RPMI8226 (cell line): ENCODE measurements at regions not wholly inside any gene's neighbourhood (a gene's known extent, or its start where the extent isn't known, plus 50 kb on each side); places are given as distances from the start of the nearest gene placed in this dataset.

ENCODE experiments used
- DNase-seq: peaks from one replicate; pipeline ENCODE4 v3.0.0-alpha.2; 2015

GRCh38 chr12:68452078-68452715, 120.0 kb upstream of the MDM1 start:
- DNase-seq = no peak

GRCh38 chr12:68453278-68453677, 121.1 kb upstream of the MDM1 start:
- no peak for DNase-seq

DNA sequence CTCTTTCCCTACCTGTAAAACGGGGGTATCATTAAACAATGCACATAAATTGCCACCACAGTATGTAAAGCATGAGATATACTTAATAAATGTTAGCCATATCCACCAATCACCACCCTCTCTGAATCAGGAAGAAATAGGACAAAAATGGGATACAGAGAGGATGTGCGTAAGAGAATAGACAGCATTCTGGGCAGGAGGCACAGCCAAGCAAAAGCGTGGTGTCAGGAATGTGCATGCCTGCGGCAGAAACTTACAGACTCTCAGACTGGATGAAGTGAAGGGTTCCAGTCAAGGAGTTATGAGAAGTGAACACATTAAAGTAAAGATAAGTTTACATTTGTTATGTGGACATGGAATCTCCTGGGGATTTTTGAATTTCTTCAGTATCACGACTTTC, 121.7 kb upstream of the MDM1 start:
- DNase-seq = no peak

DNA sequence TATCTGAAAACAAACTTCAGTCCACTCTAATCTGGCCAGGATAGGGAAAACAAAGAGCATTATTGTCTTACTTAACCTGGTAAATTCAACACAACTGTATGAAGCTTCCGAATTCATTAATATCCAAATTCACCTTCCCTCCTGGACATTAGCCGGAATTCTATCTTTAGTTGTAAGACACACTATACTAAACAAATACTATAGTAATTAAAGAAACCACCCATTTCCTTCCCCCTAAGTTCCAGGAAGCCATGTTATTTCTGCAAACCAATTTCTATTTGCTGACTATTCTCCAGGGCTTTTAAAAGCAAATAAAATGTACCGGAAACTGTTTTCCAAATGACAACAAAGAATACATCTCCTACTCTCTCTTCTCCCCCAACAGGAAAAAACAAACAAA, 122.7 kb upstream of the MDM1 start:
- DNase-seq = no peak

GRCh38 chr12:68455691-68456345, 123.7 kb upstream of the MDM1 start:
- DNase-seq = no peak

GRCh38 chr12:68458866-68459265, 126.7 kb upstream of the MDM1 start:
- no peak for DNase-seq

DNA sequence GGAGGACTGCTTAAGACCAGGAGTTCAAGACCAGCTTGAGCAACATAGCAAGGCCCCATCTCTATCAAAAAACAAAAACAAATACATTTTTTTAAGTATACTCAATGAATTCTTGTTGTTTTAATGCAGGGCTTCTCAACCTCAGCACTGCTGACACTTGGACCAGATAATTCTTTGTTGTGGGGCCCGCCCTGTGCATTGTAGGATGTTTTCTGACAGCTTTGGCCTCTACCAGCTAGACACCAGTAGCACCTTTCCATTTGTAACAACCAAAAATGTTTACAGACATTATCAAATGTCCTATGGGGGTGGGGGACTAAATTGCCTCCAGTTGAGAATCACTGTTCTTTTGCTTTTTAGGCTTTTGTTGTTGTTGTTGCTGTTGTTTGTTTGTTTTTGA, 128.1 kb upstream of the MDM1 start:
- no peak for DNase-seq

DNA sequence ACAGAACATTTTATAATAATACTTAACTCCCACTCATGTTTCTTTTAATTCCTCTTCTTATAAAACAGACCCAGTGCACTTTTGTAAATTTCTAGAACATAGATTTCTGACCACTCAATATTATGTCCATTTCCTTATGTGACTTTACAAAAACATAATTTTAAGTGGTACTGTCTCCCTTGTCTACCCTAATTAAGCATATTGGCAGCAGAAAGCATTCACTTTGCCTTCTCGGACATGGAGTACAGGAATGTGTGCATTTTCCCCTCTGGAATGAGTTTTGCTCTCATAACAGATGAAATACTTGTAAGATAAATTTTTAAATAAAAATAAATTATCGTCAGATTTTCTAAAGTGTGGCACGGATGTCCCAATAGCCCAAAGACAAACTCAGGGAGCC, 129.5 kb upstream of the MDM1 start:
- no peak for DNase-seq

GRCh38 chr12:68462803-68463202, 130.6 kb upstream of the MDM1 start:
- no peak for DNase-seq

- DNase-seq = no peak
Observed at GRCh38 chr12:68465227-68465626, 133.1 kb upstream of the MDM1 start.

DNA sequence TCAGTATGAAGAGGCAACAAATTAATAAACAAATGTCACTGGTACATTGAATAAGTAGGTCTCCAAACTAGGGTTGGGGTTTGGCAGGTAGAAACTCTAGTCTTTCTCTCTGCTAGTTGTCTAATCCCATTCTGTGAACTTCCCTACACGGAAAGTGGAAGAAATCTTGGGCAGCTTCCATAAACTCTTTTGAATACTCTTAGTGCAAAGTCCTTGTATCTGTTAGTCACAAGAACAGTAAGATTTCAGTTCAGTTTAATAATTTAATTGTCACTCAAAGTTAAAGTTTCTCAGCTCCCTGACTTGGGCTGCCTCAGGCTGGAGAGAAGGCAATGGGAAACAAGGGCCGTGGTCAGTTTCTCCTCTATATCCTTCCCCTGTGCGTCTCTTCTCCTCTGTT, 135.4 kb upstream of the MDM1 start:
- no peak for DNase-seq

DNA sequence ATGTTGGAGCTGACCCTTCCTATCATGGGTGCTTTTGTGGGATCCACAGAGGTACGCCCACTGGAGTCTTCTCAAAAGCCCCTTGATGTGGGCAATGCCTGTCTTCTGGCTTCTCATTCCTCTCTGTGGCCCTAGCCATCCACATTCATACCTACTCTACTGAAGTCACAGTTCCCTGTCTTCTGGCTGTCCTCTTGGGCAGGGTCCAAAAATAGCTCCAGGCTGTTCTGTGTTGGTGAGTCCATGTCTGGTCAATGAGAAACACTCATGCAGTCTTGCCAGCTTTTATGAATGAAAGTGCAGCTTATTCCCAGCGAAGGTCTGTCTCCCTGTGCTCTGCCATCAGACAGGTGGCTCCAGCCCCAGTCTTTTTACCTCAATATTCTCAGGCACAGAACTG, 135.9 kb upstream of the MDM1 start:
- no peak for DNase-seq

GRCh38 chr12:68469113-68469512, 137.0 kb upstream of the MDM1 start:
- no peak for DNase-seq

DNA sequence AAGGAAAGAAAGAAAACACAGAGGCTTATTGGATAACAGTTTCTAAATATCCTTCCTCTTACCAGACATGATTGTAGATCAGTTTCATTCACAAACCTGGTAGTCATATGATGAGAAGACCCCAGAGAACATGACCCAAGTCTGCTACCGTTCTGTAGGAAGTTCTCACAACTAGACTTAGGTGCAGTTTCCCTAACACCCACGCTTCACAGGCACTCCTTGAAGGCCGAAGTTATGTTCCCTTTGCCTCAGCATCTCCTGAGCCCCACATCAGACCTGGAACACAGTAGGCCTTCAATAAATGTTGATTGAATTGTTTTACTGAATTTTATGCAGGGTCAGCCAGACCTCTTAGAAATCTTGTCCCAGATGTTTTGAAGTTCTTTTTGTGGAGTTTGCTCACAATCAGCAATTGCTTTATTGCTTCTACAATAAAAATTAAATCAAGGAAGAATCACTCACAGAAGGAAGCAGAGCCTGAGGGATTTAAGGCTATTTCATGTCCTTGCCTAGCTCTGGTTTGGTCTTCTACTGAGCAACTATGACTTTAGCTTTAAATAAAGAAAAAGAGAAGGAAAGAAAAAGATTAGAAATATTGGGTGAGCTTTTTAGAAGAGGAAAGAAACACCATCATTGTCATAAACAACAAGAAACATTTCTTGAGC, 138.6 kb upstream of the MDM1 start:
- DNase-seq = no peak

DNA sequence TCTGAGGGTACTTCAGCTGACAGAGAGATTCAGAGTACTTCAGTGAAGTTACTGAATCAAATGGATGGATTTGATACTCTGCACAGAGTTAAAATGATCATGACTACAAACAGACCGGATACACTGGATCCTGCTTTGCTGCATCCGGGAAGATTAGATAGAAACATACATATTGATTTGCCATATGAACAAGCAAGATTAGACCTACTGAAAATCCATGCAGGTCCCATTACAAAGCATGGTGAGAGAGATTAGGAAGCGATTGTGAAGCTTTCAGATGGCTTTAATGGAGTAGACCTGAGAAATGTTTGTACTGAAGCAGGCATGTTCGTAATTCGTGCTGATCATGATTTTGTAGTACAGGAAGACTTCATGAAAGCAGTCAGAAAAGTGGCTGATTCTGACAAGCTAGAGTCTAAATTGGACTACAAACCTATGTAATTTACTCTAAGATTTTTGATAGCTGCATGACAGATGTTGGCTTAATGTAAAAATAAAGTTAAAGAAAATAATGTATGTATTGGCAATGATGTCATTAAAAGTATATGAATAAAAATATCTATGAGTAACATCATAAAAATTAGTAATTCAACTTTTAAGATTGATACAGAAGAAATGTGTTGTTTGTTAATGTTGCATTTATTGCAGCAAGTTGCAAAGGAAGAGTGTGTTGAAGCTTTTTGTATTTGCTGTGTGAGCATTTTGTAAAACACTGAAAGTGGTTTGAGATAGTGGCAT, 136.1 kb upstream of the RAP1B start:
- no peak for DNase-seq

DNA sequence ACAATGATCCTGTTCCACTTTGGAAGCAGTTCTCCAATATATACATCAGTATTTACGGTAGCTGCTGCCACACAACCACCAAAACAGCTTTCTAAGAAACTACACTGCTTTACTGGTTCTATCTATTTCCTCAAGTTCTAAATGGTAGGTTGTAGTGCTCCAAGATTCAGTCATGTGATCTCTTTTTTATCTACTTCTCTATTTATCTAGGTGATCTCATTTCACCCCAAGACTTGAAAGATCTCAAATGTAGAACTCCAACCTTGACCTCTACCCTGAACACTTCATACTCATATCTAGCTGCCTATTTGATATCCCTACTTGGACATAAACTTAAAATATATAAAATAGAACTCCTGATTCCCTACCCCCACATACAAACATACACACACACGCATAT, 133.9 kb upstream of the RAP1B start:
- no peak for DNase-seq

DNA sequence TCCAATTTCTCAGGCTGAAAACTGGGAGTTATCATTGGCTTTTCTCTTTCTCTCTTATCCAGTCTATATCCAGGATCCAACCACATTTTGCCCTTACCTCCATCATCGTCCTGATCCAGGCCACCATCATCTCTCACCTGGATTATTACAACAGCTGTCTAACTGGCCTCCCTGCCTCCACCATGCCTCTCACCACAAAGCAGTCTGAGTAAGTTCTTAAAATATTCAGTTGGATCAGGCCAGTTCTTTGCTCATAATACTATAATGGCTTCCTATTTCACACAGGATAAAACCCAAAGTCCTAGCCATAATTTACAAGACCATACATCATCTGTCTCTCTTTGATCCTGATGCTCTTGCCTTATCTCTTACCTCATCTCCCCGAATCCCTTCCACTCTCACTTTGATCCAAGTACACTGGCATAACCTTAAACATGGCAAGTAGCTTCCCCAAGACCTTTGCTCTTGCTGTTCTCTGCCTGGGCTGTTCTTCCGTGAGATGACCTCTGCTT, 133.4 kb upstream of the RAP1B start:
- no peak for DNase-seq

- no peak for DNase-seq
Observed at GRCh38 chr12:68477906-68478305, 132.8 kb upstream of the RAP1B start.

DNA sequence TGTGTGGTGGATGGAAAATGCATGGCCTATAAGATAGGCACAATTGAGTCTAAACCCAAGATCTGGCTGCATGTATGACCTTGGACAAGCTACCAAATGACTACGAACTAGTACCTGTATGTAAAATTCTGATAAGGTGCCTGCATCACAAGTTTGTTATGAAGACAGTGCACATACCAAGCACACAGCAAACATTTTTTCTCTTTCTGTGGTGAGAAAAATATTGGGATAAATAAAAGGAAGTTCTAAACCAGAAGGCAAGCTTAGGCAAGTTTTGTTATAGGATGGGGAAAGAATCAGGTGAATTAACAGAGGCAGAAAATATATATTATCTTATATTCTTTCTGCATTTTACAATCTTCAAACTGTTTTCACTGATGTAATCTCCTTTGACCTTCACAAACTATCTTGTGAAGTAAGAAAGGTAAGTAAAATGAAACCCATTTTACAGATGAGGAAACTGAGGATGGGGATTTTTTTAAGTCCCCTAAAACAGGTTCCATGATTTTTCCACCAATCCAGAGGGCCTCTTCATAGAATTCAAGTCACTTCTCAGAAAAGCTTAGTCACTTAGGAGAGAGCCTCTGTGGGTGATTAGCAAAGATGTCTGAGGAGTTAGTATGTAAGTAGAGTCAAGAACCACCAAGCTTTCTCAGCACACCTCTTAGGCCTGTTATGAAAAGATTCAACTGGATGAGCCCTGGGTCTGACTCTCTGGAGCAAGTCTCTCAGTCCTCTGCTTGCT, 132.0 kb upstream of the RAP1B start:
- no peak for DNase-seq

DNA sequence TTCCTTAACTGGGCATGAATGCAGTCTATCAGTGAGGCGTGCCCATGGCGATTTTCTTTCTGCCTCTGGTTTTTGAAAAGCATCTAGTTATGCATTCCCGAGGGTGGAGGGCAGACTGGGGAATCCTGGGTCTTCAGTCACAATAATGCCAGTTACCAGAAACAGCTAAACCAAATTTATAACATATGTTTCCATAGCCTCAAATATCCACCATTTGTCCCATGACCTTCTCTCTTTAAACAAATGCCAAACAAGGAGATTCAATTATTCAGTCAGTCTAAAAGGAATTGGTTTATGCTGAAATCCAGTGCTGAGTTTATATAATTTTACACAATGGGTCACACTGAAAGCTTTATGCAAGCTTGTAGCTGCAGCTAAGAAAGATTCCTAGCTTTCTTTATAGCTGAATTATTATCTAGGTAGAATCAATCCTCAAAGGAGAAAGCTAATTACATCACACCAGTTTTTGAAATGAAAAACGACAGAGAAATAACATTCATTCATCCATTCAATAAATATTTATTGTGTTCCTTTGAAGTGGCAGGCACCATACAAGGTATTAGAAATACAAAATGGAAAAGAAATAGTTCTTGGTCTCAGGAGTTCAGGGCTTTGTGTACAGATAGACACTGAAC, 131.3 kb upstream of the RAP1B start:
- DNase-seq = no peak

DNA sequence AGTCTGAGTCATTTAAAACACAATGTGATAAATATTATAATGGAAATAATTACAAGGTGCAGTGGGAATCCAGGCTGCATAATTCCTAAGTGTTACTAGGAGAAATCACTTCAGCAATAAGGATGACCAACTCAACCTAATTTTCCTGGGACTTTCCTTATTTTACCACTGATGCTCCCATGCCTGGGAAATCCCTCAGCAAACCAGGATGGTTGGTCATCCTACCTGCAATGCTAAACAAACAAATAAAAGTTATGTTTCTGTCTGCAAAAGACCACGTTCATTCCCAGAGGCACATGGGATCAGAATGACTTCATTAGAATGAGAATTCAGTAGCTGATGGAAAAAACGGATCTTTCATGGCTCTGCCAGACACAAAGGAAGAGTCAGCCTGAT, 130.8 kb upstream of the RAP1B start:
- no peak for DNase-seq

DNA sequence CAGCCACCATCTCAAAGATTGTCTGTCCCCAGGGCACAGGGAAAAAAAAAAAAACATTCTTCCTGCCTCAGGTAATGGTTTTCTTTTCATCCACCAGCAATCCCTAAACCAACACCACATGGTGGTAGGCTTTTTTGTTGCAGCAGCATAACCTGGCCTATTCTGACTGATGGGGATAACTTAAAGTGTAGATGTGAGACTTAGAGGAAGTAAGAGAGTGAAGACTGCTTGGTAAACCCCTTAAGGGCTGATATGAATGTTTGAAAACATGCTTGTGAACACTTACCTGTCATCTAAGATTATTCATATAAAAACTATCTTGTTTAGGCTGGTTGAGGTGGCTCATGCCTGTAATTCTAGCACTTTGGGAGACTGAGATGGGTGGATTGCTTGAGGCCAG, 130.2 kb upstream of the RAP1B start:
- DNase-seq = no peak
